Muscle layer of duodenum (tissue), 2 donors: ENCODE measurements at regions not wholly inside any gene's neighbourhood (a gene's known extent, or its start where the extent isn't known, plus 50 kb on each side); places are given as distances from the start of the nearest gene placed in this dataset.

Experiments used
- H3K27ac ChIP-seq: one replicate; pipeline ENCODE4 v1.7.0; 2013; ENCODE audit warnings: mild to moderate bottlenecking, low read length
- H3K27me3 ChIP-seq: one replicate; pipeline ENCODE4 v1.7.0; 2013; ENCODE audit warnings: low read depth, mild to moderate bottlenecking, control low read depth, low read length
- H3K36me3 ChIP-seq, 2 donors: one replicate each; pipeline ENCODE4 v1.7.0; 2013; ENCODE audit warnings: low read length in 2 of 2, control low read depth in 1 of 2, mild to moderate bottlenecking in 1 of 2; ENCODE audit not compliant: insufficient read depth in 2 of 2, control insufficient read depth in 1 of 2
- H3K4me1 ChIP-seq, 2 donors: one replicate each; pipeline ENCODE4 v1.7.0; 2013; ENCODE audit warnings: low read length in 2 of 2, mild to moderate bottlenecking in 2 of 2, control low read depth in 1 of 2, moderate library complexity in 1 of 2; ENCODE audit not compliant: insufficient read depth in 2 of 2, control insufficient read depth in 1 of 2
- H3K4me3 ChIP-seq, 2 donors: one replicate each; pipeline ENCODE4 v1.7.0; 2013; ENCODE audit warnings: low read length in 2 of 2, low read depth in 1 of 2, mild to moderate bottlenecking in 1 of 2
- H3K9me3 ChIP-seq, 2 donors: one replicate each; pipeline ENCODE4 v1.7.0; 2013; ENCODE audit warnings: low read length in 2 of 2, control low read depth in 1 of 2, mild to moderate bottlenecking in 1 of 2; ENCODE audit not compliant: control insufficient read depth in 1 of 2
- donor health status: healthy.

- Histone ChIP-seq H3K4me3 (no peak overlapping the region), H3K36me3 (no peaks in the 10 kb centered on the region), H3K4me1 (peaks cover 8 to 13% of the 10 kb centered on the region in 2 donors), H3K27me3 (peaks cover 6% of the 10 kb centered on the region), H3K27ac (no peak overlapping the region), H3K9me3 (no peaks in the 10 kb centered on the region)
These were observed 86.0 kb upstream of the PFKP start for GRCh38 chr10:2981361-2981801.

GRCh38 chr10:2980791-2981360, 86.5 kb upstream of the PFKP start:
- H3K9me3 ChIP-seq: no peaks in the 10 kb centered on the region
- H3K27ac ChIP-seq: no peak overlapping the region
- H3K36me3 ChIP-seq: no peaks in the 10 kb centered on the region
- H3K4me3 ChIP-seq: no peak overlapping the region
- H3K4me1 ChIP-seq: peaks cover 3 to 8% of the 10 kb centered on the region in 2 donors
- peaks cover 6% of the 10 kb centered on the region for H3K27me3 ChIP-seq

- H3K27ac ChIP-seq: no peak overlapping the region
- H3K9me3 ChIP-seq: no peaks in the 10 kb centered on the region
- no peak overlapping the region for H3K4me3 ChIP-seq
- peaks cover 0 to 1% of the 10 kb centered on the region in 2 donors for H3K4me1 ChIP-seq
- peaks cover 6% of the 10 kb centered on the region for H3K27me3 ChIP-seq
- no peaks in the 10 kb centered on the region for H3K36me3 ChIP-seq
These were observed 87.2 kb upstream of the PFKP start for GRCh38 chr10:2980116-2980515.

GRCh38 chr10:2979306-2979705, 88.0 kb upstream of the PFKP start:
- Histone ChIP-seq H3K9me3 (no peaks in the 10 kb centered on the region), H3K4me1 (no peaks in the 10 kb centered on the region), H3K27ac (no peak overlapping the region), H3K36me3 (no peaks in the 10 kb centered on the region), H3K4me3 (no peak overlapping the region), H3K27me3 (no peaks in the 10 kb centered on the region)

- no peaks in the 10 kb centered on the region for H3K9me3 ChIP-seq
- H3K4me3 ChIP-seq: no peak overlapping the region
- H3K27ac ChIP-seq: no peak overlapping the region
- H3K27me3 ChIP-seq: no peaks in the 10 kb centered on the region
- H3K4me1 ChIP-seq: no peaks in the 10 kb centered on the region
- no peaks in the 10 kb centered on the region for H3K36me3 ChIP-seq
These were observed 88.6 kb upstream of the PFKP start for GRCh38 chr10:2978574-2979273.

- Histone ChIP-seq H3K27ac (no peak overlapping the region), H3K9me3 (no peaks in the 10 kb centered on the region), H3K4me3 (no peak overlapping the region), H3K27me3 (no peaks in the 10 kb centered on the region), H3K4me1 (no peaks in the 10 kb centered on the region), H3K36me3 (no peaks in the 10 kb centered on the region)
These were observed 89.2 kb upstream of the PFKP start for GRCh38 chr10:2978111-2978510.

GRCh38 chr10:2974503-2975207, 92.7 kb upstream of the PFKP start:
- H3K36me3 ChIP-seq: no peaks in the 10 kb centered on the region

GRCh38 chr10:2974083-2974482, 93.3 kb upstream of the PFKP start:
- Histone ChIP-seq H3K4me1 (no peaks in the 10 kb centered on the region), H3K4me3 (no peak overlapping the region), H3K27me3 (no peaks in the 10 kb centered on the region), H3K9me3 (no peaks in the 10 kb centered on the region), H3K36me3 (no peaks in the 10 kb centered on the region), H3K27ac (no peak overlapping the region)

More at GRCh38 chr10:2974503-2975207, 92.7 kb upstream of the PFKP start:
- Histone ChIP-seq H3K27ac (no peak overlapping the region), H3K27me3 (no peaks in the 10 kb centered on the region), H3K9me3 (no peaks in the 10 kb centered on the region), H3K4me1 (no peaks in the 10 kb centered on the region), H3K4me3 (no peak overlapping the region)

GRCh38 chr10:2972810-2973209, 94.5 kb upstream of the PFKP start:
- Histone ChIP-seq H3K27ac (no peak overlapping the region), H3K4me1 (no peaks in the 10 kb centered on the region), H3K27me3 (no peaks in the 10 kb centered on the region), H3K9me3 (no peaks in the 10 kb centered on the region), H3K4me3 (no peak overlapping the region), H3K36me3 (no peaks in the 10 kb centered on the region)

GRCh38 chr10:2972216-2972615, 95.1 kb upstream of the PFKP start:
- Histone ChIP-seq H3K36me3 (no peaks in the 10 kb centered on the region), H3K27ac (no peak overlapping the region), H3K9me3 (no peaks in the 10 kb centered on the region), H3K27me3 (no peaks in the 10 kb centered on the region), H3K4me3 (no peak overlapping the region), H3K4me1 (no peaks in the 10 kb centered on the region)

GRCh38 chr10:2970190-2970823, 97.0 kb upstream of the PFKP start:
- Histone ChIP-seq H3K27ac (no peak overlapping the region), H3K9me3 (no peaks in the 10 kb centered on the region), H3K4me3 (no peak overlapping the region), H3K4me1 (no peaks in the 10 kb centered on the region), H3K27me3 (no peaks in the 10 kb centered on the region), H3K36me3 (no peaks in the 10 kb centered on the region)
